Renal pelvis (tissue), 1 donor: ENCODE measurements at regions not wholly inside any gene's neighbourhood (a gene's known extent, or its start where the extent isn't known, plus 50 kb on each side); places are given as distances from the start of the nearest gene placed in this dataset.

Experiments
- DNase-seq: peaks from one replicate; pipeline ENCODE4 v3.0.0-alpha.2; 2013

DNA sequence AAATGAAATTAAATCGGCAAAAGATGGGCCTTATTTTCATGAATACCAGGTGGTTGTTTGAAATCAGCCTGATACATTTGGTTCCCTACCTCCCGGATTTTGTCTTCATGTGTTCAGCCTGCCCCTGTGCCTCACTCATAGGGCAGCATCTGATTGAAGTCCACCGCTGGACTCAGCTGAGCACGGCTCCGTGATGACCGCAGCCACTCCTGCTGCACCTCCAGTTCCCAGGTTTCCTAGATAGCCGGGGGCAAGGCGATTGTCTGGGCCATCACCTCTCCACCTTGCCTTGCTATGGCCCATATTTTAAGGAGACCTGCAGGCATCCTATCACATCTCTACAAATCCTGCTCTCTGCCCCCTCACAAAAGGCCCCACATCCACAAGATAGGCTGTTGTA, 563.8 kb downstream of the NUF2 start:
- no peak for DNase-seq

- no peak for DNase-seq
Observed at GRCh38 chr1:163896001-163896400, 574.2 kb downstream of the NUF2 start.

DNA sequence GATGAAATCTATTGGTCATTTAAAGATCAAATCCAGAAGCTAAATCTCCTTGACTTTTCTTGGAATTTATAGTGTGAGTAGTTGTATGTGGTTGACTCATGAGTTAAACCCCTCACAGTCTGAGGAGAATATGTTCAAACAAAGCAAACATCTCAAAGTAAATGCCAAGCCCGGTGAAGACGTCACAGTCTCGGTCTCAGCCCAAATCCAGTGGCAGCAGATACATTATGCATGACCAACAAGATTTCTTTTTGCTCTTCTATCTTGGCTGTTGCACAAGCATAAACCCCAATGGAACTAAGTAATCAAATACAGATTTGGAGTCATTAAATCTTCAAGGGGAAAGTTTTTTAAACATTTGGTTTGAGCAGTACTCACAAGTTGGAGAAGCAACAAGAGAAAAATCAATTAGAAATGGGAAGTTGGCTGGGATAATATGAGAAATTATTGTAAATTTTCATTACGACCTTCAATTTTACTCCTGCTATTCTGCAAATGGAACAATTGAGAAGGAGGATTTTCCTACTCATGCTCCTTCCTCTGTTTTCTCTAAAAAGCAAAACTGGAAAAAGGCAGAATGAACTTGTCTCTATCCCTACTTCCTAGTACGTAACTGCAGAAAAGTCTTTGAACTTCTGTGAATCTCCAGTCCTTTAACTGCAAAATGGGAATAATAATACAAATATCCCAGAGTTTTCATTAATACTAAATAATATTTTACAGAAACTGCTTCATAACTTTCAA, 575.8 kb downstream of the NUF2 start:
- DNase-seq, result no peak

GRCh38 chr1:163906283-163906682, 584.5 kb downstream of the NUF2 start:
- no peak for DNase-seq

- DNase-seq, result no peak
Observed at GRCh38 chr1:163912170-163912884, 590.6 kb downstream of the NUF2 start.

DNA sequence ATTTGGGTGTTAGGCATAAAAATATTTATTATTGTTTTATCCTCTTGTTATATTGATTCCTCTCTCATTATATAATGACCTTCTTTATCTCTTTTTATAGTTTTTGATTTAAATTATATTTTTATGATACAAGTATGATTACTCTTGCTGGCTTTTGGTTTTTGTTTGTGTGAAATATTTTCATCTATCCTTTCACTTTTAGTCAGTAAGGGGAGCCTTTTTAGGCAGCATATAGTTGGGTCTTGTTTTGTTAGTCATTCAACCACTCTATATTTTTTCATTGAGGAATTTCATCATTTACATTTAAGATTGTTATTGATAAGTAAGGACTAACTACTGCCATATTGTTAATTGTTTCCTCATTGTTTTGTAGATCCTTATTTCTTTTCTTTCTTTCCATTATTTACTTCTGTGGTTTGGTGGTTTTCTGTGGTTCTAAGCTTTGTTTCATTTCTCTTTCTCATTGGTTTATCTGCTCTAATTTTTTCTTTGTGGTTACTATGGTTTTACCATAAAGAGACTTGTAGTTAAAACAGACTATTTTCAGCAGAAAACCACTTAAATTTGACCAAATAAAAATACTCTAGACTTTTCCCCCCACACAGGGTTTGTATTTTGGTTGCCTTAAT, 593.1 kb downstream of the NUF2 start:
- DNase-seq, result no peak

GRCh38 chr1:163922743-163923201, 601.0 kb downstream of the NUF2 start:
- DNase-seq, result no peak

DNA sequence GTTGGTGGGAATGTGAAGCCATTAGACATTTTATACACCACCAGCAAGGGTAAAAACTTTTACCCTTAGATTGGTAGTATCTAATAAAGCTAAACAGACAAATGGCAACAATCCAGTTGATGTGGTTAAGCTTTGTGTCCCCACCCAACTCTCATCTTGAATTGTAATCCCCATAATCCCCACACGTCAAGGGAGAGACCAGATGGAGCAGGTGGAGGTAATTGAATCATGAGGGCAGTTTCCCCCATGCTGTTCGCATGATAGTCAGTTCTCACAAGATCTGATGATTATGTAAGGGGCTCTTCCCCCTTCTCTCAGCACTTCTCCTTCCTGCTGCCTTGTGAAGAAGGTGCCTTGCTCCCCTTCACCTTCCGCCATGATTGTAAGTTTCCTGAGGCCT, 602.3 kb downstream of the NUF2 start:
- DNase-seq, result no peak

GRCh38 chr1:163927493-163927892, 605.7 kb downstream of the NUF2 start:
- DNase-seq, result no peak

DNA sequence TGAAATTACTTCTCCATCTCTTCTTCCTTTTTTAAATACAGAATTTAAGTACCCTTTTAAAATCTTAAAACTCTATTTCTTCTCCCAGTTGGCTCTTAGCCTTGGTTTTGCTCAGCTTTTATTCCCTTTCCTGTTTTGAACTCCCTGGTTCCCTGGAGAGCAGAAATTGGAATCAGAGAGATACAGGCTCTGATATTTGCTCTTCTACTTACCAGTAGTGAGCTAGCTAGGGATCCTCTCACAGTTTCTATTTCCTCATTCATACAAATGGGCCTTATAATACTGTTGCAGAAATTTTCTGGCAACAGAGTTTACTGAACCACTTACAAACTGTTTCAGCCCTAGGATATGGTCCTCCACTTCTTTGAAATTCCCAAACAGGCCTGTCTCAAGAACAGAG, 606.3 kb downstream of the NUF2 start:
- DNase-seq, result no peak

GRCh38 chr1:163928651-163929050, 606.9 kb downstream of the NUF2 start:
- peak; percentile 11 for DNase-seq

DNA sequence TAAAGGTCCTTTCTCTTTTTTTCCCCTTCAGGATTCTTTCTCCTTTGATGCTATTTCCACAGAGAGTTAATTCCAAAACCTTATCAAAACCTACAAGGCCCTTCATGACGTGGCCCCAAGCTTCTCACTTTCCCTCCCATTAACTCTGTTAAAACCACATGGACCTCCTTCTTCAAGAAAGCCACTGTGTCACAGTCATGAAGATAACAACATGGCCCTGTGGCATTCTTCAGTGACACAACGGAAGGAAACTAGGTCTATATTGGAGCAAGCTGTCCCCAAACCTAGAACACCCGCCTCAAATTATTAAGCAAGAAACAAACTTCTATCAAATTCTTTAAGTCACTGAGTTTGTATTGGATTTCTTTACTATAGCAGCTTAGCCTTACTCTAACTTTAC, 611.1 kb downstream of the NUF2 start:
- no peak for DNase-seq

GRCh38 chr1:163933437-163933836, 611.7 kb downstream of the NUF2 start:
- no peak for DNase-seq

DNA sequence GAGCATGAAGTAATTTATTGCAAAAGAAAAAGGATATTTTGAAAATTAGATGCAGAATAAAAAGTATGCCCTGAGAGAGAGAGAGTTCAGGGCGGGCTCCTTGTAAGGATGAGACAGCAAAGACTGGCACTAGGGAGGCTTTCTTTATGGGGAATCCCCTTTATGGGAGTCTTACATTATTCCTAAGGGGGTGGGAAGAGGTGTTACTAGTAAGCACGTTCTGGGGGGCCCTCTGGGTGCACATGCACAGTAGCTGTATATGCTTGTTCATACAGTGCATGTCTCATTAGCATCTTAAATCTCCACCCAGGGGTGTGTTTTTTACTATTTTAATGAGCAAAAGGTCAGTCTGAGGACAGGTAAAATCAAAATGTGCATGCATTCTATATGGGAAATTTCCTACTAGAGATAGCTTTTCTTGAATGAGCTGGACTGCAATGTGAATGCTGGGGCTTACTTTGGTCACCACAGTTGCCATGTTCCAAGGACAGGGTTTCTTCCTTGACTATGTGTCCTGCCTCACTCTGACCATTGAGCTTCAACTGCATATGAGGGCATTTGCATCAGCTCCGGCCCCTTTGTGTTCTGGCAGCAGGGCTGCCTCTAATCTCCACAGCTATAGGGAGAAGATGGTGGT, 614.1 kb downstream of the NUF2 start:
- DNase-seq, result no peak

- no peak for DNase-seq
Observed at GRCh38 chr1:163959622-163960021, 599.4 kb upstream of the PBX1 start.

- no peak for DNase-seq
Observed at GRCh38 chr1:163970151-163970550, 588.8 kb upstream of the PBX1 start.

- peak; percentile 5 for DNase-seq
Observed at GRCh38 chr1:163970699-163971098, 588.3 kb upstream of the PBX1 start.

GRCh38 chr1:163973586-163973985, 585.4 kb upstream of the PBX1 start:
- DNase-seq, result no peak

DNA sequence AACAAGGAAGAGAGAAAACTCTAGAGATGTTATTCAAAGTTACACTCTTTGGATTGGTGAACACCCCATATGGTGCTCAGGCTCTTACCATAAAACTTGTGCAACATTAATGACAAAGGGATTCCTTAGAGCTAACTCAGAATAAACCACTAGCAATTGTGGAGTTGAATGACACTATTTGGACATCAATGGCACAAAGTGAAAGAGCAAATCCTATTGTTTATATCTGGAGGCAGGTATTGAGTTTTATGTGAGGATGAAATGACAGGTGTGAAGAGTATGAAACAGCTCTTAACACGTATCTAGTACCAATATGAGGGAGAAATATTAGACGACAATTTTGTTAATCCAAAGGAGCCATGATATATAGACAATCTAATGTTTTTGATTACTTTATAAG, 584.9 kb upstream of the PBX1 start:
- DNase-seq, result no peak

DNA sequence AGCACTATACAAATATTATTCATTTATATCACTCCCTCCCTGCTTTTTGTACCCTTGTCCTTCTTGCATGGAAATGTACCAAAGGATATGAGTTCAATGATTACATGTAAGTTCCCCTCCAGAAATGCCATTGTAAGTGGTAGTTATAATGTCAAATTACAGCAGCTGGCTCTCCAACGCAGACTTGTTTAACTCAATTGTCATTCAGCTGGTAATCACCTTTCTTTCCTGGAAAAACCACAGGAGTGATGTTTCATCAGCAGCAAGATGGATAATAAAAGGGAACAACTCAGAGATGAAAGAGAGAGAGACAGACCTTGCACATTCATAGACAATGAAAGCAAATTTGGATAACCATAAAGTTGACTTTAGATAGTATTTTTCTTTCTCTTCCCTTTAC, 578.6 kb upstream of the PBX1 start:
- DNase-seq, result no peak

DNA sequence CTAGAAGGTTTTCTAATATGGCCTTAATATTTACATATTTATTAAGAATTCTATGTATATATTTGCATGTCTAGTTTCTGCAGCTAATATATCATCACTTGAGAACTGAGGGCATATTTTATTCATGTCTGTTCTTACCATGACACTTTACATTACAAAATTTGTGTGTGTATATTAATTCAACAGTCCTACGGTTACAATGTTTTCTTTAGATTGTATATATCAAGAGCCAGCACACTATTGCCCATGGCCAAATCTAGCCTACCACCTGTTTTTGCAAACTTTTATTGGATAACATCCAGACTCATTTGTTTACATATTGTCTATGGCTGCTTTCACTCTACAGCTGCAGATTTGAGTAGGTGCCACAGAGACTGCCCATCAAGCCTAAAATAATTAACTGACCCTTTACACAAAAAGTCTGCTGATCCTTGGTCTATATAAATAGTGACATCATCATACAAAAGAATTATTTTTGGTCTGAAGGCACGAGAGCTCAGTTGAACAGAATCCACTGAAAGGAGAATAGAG, 577.4 kb upstream of the PBX1 start:
- DNase-seq, result no peak

DNA sequence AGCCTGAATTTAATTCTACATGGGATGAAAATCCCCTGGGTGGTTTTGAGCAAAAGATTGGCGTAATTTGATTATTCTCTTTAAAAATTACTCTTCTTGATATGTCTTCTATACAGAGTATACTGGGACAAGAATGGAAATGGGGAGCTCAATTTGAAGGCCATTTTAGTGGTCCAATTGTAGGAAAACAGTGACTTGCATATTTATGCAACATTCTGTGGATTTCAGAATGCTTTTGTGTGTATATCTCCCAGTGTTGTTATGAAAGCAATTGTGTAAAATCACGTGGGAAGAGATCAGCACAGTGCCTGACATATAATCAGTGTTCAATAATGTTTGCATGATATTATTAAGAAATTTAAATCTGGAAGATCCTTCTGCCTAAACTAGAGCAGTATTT, 575.9 kb upstream of the PBX1 start:
- DNase-seq, result no peak
